H9 (cell line): ENCODE measurements at regions not wholly inside any gene's neighbourhood (a gene's known extent, or its start where the extent isn't known, plus 50 kb on each side); places are given as distances from the start of the nearest gene placed in this dataset.

Experiments used
- DNase-seq: peaks from one replicate; pipeline ENCODE4 v3.0.0-alpha.2; 2017
- H2AFZ ChIP-seq: one replicate; pipeline ENCODE4 v1.6.1; 2013; ENCODE audit warnings: mild to moderate bottlenecking, low read length, control low read depth, moderate library complexity
- H2AK5ac ChIP-seq: 2 replicates; pipeline ENCODE4 v1.6.1; 2013; ENCODE audit warnings: low read length, control low read depth, mixed read lengths; ENCODE audit not compliant: insufficient read length
- H2BK120ac ChIP-seq: one replicate; pipeline ENCODE4 v1.6.1; 2013; ENCODE audit warnings: low read depth, mild to moderate bottlenecking, low read length, control low read depth, inconsistent platforms; ENCODE audit not compliant: poor library complexity, severe bottlenecking
- H2BK12ac ChIP-seq: 2 replicates; pipeline ENCODE4 v1.6.1; 2013; ENCODE audit warnings: low read length, control low read depth, mixed read lengths, low read depth; ENCODE audit not compliant: insufficient read length
- H2BK15ac ChIP-seq: 2 replicates; pipeline ENCODE4 v1.6.1; 2013; ENCODE audit warnings: low read depth, low read length, control low read depth
- H2BK20ac ChIP-seq: one replicate; pipeline ENCODE4 v1.6.1; 2013; ENCODE audit warnings: low read depth, mild to moderate bottlenecking, low read length, control low read depth, inconsistent platforms; ENCODE audit not compliant: poor library complexity, severe bottlenecking
- H2BK5ac ChIP-seq: 2 replicates; pipeline ENCODE4 v1.6.1; 2013; ENCODE audit warnings: low read length, control low read depth, mixed read lengths; ENCODE audit not compliant: insufficient read length
- H3K14ac ChIP-seq: 2 replicates; pipeline ENCODE4 v1.6.1; 2013; ENCODE audit warnings: low read length, control low read depth; ENCODE audit not compliant: insufficient read depth
- H3K18ac ChIP-seq: 2 replicates; pipeline ENCODE4 v1.6.1; 2013; ENCODE audit warnings: low read depth, mild to moderate bottlenecking, mixed read lengths, low read length, control low read depth; ENCODE audit not compliant: insufficient read length
- H3K23ac ChIP-seq: 2 replicates; pipeline ENCODE4 v1.6.1; 2013; ENCODE audit warnings: low read length, control low read depth, mixed read lengths, low read depth; ENCODE audit not compliant: insufficient read length
- H3K23me2 ChIP-seq: 2 replicates; pipeline ENCODE4 v1.6.1; 2013; ENCODE audit warnings: low read depth, mild to moderate bottlenecking, mixed read lengths, low read length, control low read depth; ENCODE audit not compliant: insufficient read length, poor library complexity, severe bottlenecking
- H3K27ac ChIP-seq: 2 replicates; pipeline ENCODE4 v1.5.1; 2013; ENCODE audit warnings: low read length, control low read depth, mixed read lengths, low read depth; ENCODE audit not compliant: insufficient read length
- H3K27me3 ChIP-seq: 2 replicates; pipeline ENCODE4 v1.6.1; 2013; ENCODE audit warnings: low read length, control low read depth, inconsistent platforms; ENCODE audit not compliant: insufficient read depth
- H3K4ac ChIP-seq: 2 replicates; pipeline ENCODE4 v1.6.1; 2013; ENCODE audit warnings: low read depth, mild to moderate bottlenecking, control low read depth, inconsistent platforms, low read length, moderate library complexity
- H3K4me1 ChIP-seq: 2 replicates; pipeline ENCODE4 v1.6.1; 2013; ENCODE audit warnings: low read length, control low read depth, inconsistent platforms; ENCODE audit not compliant: insufficient read depth
- H3K4me2 ChIP-seq: 2 replicates; pipeline ENCODE4 v1.6.1; 2013; ENCODE audit warnings: low read length, control low read depth, mixed read lengths; ENCODE audit not compliant: insufficient read length, insufficient read depth
- H3K56ac ChIP-seq: 2 replicates; pipeline ENCODE4 v1.6.1; 2013; ENCODE audit warnings: low read depth, mild to moderate bottlenecking, mixed read lengths, low read length, control low read depth; ENCODE audit not compliant: insufficient read length
- H3K79me1 ChIP-seq: 2 replicates; pipeline ENCODE4 v1.6.1; 2013; ENCODE audit warnings: low read depth, mild to moderate bottlenecking, moderate library complexity, low read length, control low read depth, inconsistent platforms; ENCODE audit not compliant: insufficient read depth, poor library complexity, severe bottlenecking
- H3K79me2 ChIP-seq: 2 replicates; pipeline ENCODE4 v1.6.1; 2013; ENCODE audit warnings: low read length, control low read depth, inconsistent platforms; ENCODE audit not compliant: insufficient read depth
- H3K9ac ChIP-seq: 2 replicates; pipeline ENCODE4 v1.6.1; 2013; ENCODE audit warnings: low read length, control low read depth, mixed read lengths; ENCODE audit not compliant: insufficient read length; ENCODE audit errors: extremely low read depth
- H3K9me3 ChIP-seq: one replicate; pipeline ENCODE4 v1.6.1; 2013; ENCODE audit warnings: low read depth, low read length, inconsistent platforms; ENCODE audit not compliant: control insufficient read depth
- H3T11ph ChIP-seq: one replicate; pipeline ENCODE4 v1.6.1; 2013; ENCODE audit warnings: mild to moderate bottlenecking, low read length, control low read depth, inconsistent platforms
- H4K20me1 ChIP-seq: one replicate; pipeline ENCODE4 v1.6.1; 2013; ENCODE audit not compliant: control insufficient read depth, insufficient read length, insufficient read depth
- H4K5ac ChIP-seq: 2 replicates; pipeline ENCODE4 v1.6.1; 2013; ENCODE audit warnings: low read depth, mild to moderate bottlenecking, mixed read lengths, low read length, control low read depth; ENCODE audit not compliant: insufficient read length
- H4K8ac ChIP-seq: replicated peaks from 2 replicates; pipeline ENCODE4 v1.6.1; 2013; ENCODE audit warnings: low read length, control low read depth, mixed read lengths, low read depth; ENCODE audit not compliant: insufficient read length
- H4K91ac ChIP-seq: 2 replicates; pipeline ENCODE4 v1.6.1; 2013; ENCODE audit warnings: low read depth, mild to moderate bottlenecking, moderate library complexity, mixed read lengths, low read length, control low read depth; ENCODE audit not compliant: insufficient read length
- H3K27ac Mint-ChIP-seq, 3 experiments: 2 replicates in 2 of 3; 3 replicates in 1 of 3; pipeline ENCODE4 v1.8.0; 2020 to 2021; ENCODE audit warnings: mixed read lengths in 3 of 3, mild to moderate bottlenecking in 1 of 3, moderate library complexity in 1 of 3
- H3K27me3 Mint-ChIP-seq: 2 replicates; pipeline ENCODE4 v1.8.0; 2021; ENCODE audit warnings: low read depth, mild to moderate bottlenecking, moderate library complexity, mixed read lengths
- H3K36me3 Mint-ChIP-seq, 3 experiments: 2 replicates in 2 of 3; 3 replicates in 1 of 3; pipeline ENCODE4 v1.8.0; 2020 to 2021; ENCODE audit warnings: low read depth in 3 of 3, mixed read lengths in 3 of 3; ENCODE audit not compliant: insufficient read depth in 1 of 3
- H3K4me1 Mint-ChIP-seq, 2 experiments: 2 replicates each; pipeline ENCODE4 v1.8.0; 2020; ENCODE audit warnings: mixed read lengths in 2 of 2
- H3K4me3 Mint-ChIP-seq, 2 experiments: 2 replicates in 1 of 2; 3 replicates in 1 of 2; pipeline ENCODE4 v1.8.0; 2020 to 2021; ENCODE audit warnings: mild to moderate bottlenecking in 2 of 2, mixed read lengths in 2 of 2, moderate library complexity in 1 of 2
- H3K9me3 Mint-ChIP-seq, 2 experiments: 2 replicates in 1 of 2; 3 replicates in 1 of 2; pipeline ENCODE4 v1.8.0; 2020; ENCODE audit warnings: mild to moderate bottlenecking in 2 of 2, mixed read lengths in 2 of 2, moderate library complexity in 1 of 2
- CTCF ChIP-seq: fragments of 200-600 bp; sonication (generic); conservative IDR thresholded peaks from 3 replicates; pipeline ENCODE4 v1.8.0; 2021; ENCODE audit warnings: antibody characterized with exemption, mild to moderate bottlenecking
- WGBS: extraction: QIAGEN DNeasy Blood & Tissue Kit; methylation state at CpG from one replicate; pipeline ENCODE4 v1.1.7; 2013; ENCODE audit warnings: missing lambda C conversion rate, low lambda C conversion rate, mixed read lengths; ENCODE audit not compliant: insufficient read length; ENCODE audit errors: extremely low coverage; 5-methylcytosine and 5-hydroxymethylcytosine counted together

- no peaks in the 10 kb centered on the region for H3K23me2 ChIP-seq
- no peak overlapping the region for H4K91ac ChIP-seq
- no peaks in the 10 kb centered on the region for H3K79me2 ChIP-seq
- H3K27me3 Mint-ChIP-seq, result no peaks in the 10 kb centered on the region
- H3K14ac ChIP-seq, result no peak overlapping the region
- H4K5ac ChIP-seq, result no peak overlapping the region
- H2BK20ac ChIP-seq, result peak overlapping the region; percentile 64
- H3K23ac ChIP-seq, result no peak overlapping the region
- peaks cover 13 to 21% of the 10 kb centered on the region in 2 experiments for H3K9me3 Mint-ChIP-seq
- no peak overlapping the region for H4K8ac ChIP-seq
- H3K4me1 ChIP-seq, result no peaks in the 10 kb centered on the region; the same call in 1 of the 2 replicates
- peaks cover 0 to 24% (median 3%) of the 10 kb centered on the region in 3 experiments; a peak in 4 of 7 replicates for H3K36me3 Mint-ChIP-seq
- H3K4me3 Mint-ChIP-seq, result no peak overlapping the region
- TF ChIP-seq CTCF, result peak; percentile 42; the same call in 2 of the 3 replicates
- no peak overlapping the region for H3K18ac ChIP-seq
- no peak overlapping the region for H3K9ac ChIP-seq
- H4K20me1 ChIP-seq, result no peaks in the 10 kb centered on the region
- H3T11ph ChIP-seq, result no peak overlapping the region
- no peaks in the 10 kb centered on the region for H3K79me1 ChIP-seq
- no peak overlapping the region for H3K4me2 ChIP-seq
- no peak overlapping the region for H2AFZ ChIP-seq
- H3K4me1 Mint-ChIP-seq, result peaks cover 11 to 24% of the 10 kb centered on the region in 2 experiments
- no peak overlapping the region for H3K27ac ChIP-seq
- H3K4ac ChIP-seq, result no peak overlapping the region
- no peak overlapping the region for H3K27ac Mint-ChIP-seq
- no peak overlapping the region for H2BK120ac ChIP-seq
- H3K27me3 ChIP-seq, result no peaks in the 10 kb centered on the region
- no CpG with 5 or more reads among the region's 1 CpG for WGBS
- no peak overlapping the region for H2BK5ac ChIP-seq
- H3K9me3 ChIP-seq, result no peaks in the 10 kb centered on the region
- H2AK5ac ChIP-seq, result no peak overlapping the region
- H2BK15ac ChIP-seq, result no peak overlapping the region
- H3K56ac ChIP-seq, result no peak overlapping the region
- H2BK12ac ChIP-seq, result no peak overlapping the region
- peak; percentile 36 for DNase-seq
These were observed 54.1 kb upstream of the RFXAP start for GRCh38 chr13:36764957-36765356.
